IMR-90 (cell line): ENCODE measurements at regions not wholly inside any gene's neighbourhood (a gene's known extent, or its start where the extent isn't known, plus 50 kb on each side); places are given as distances from the start of the nearest gene placed in this dataset.

ENCODE experiments used
- ATAC-seq: fragments of 200-7000 bp; cut with Tn5 transposase; 2 replicates; pipeline ENCODE4 v1.9.1; 2020; ENCODE audit warnings: low read depth, mild to moderate bottlenecking, moderate library complexity
- BruUV-seq: library from RNA; stranded (reverse); fragments of 400-500 nt; replicated peaks from 2 replicates; lab custom pipeline; 2021; lab: Mats Ljungman, UMichigan
- CTCF ChIA-PET: fragments of 300-600 bp; formaldehyde crosslinking; extraction: SDS; loops from one replicate; lab custom pipeline; 2021; ENCODE audit warnings: antibody characterized with exemption; lab: Yijun Ruan, JAX
- POLR2A ChIA-PET: fragments of 300-600 bp; sonication (Branson Sonifier 250); formaldehyde crosslinking; loops from one replicate; lab custom pipeline; 2022; ENCODE audit warnings: antibody characterized with exemption; ENCODE audit not compliant: unreplicated experiment; lab: Charles Lee
- DNase-seq: peaks from one replicate; pipeline ENCODE4 v3.0.0; 2013
- H2AFZ ChIP-seq: replicated peaks from 2 replicates; pipeline ENCODE3; 2013; ENCODE audit warnings: low read length, mild to moderate bottlenecking; ENCODE audit not compliant: poor library complexity
- H2AK5ac ChIP-seq: 2 replicates; pipeline ENCODE4 v1.6.1; 2013; ENCODE audit warnings: low read depth, low read length, inconsistent platforms
- H2AK9ac ChIP-seq: replicated peaks from 2 replicates; pipeline ENCODE3; 2013; ENCODE audit warnings: mild to moderate bottlenecking, low read depth, low read length, moderate library complexity; ENCODE audit not compliant: poor library complexity
- H2BK120ac ChIP-seq: 2 replicates; pipeline ENCODE4 v1.6.1; 2013; ENCODE audit warnings: low read depth, low read length, inconsistent platforms
- H2BK15ac ChIP-seq: 3 replicates; pipeline ENCODE4 v1.6.1; 2013; ENCODE audit warnings: low read depth, low read length, inconsistent platforms
- H2BK20ac ChIP-seq: 2 replicates; pipeline ENCODE4 v1.6.1; 2013; ENCODE audit warnings: low read depth, mild to moderate bottlenecking, inconsistent platforms, low read length, moderate library complexity
- H2BK5ac ChIP-seq: 2 replicates; pipeline ENCODE4 v1.6.1; 2013; ENCODE audit warnings: mild to moderate bottlenecking, low read depth, low read length, inconsistent platforms; ENCODE audit not compliant: poor library complexity, severe bottlenecking
- H3K14ac ChIP-seq: replicated peaks from 2 replicates; pipeline ENCODE4 v1.6.1; 2013; ENCODE audit warnings: low read depth, low read length, inconsistent platforms
- H3K18ac ChIP-seq: 2 replicates; pipeline ENCODE4 v1.6.1; 2013; ENCODE audit warnings: low read depth, low read length, control low read depth
- H3K23ac ChIP-seq: 2 replicates; pipeline ENCODE4 v1.6.1; 2013; ENCODE audit warnings: low read depth, low read length, inconsistent platforms
- H3K27ac ChIP-seq: 2 replicates; pipeline ENCODE4 v1.5.1; 2013; ENCODE audit warnings: mild to moderate bottlenecking, control low read depth, low read length; ENCODE audit not compliant: insufficient read depth
- H3K27me3 ChIP-seq: 2 replicates; pipeline ENCODE4 v1.6.1; 2013; ENCODE audit warnings: low read length; ENCODE audit not compliant: control insufficient read depth, insufficient read depth
- H3K36me3 ChIP-seq: 2 replicates; pipeline ENCODE4 v1.6.1; 2013; ENCODE audit warnings: low read length, mixed read lengths; ENCODE audit not compliant: control insufficient read depth, insufficient read depth
- H3K4ac ChIP-seq: 2 replicates; pipeline ENCODE4 v1.6.1; 2013; ENCODE audit warnings: low read depth, low read length, inconsistent platforms
- H3K4me1 ChIP-seq: 2 replicates; pipeline ENCODE4 v1.6.1; 2013; ENCODE audit warnings: low read length, mixed read lengths; ENCODE audit not compliant: control insufficient read depth, insufficient read depth
- H3K4me2 ChIP-seq: 2 replicates; pipeline ENCODE4 v1.6.1; 2013; ENCODE audit warnings: low read depth, mild to moderate bottlenecking, control low read depth, low read length, moderate library complexity
- H3K4me3 ChIP-seq: 2 replicates; pipeline ENCODE4 v1.5.1; 2013; ENCODE audit warnings: low read depth, mild to moderate bottlenecking, control low read depth, low read length, moderate library complexity; ENCODE audit not compliant: insufficient read depth
- H3K56ac ChIP-seq: 2 replicates; pipeline ENCODE4 v1.6.1; 2013; ENCODE audit warnings: low read length, inconsistent platforms; ENCODE audit not compliant: insufficient read depth; ENCODE audit errors: extremely low read depth
- H3K79me1 ChIP-seq, 2 experiments: 2 replicates each; pipeline ENCODE4 v1.6.1; 2013; ENCODE audit warnings: low read length in 2 of 2, inconsistent platforms in 1 of 2, low read depth in 1 of 2
- H3K9ac ChIP-seq: 2 replicates; pipeline ENCODE4 v1.6.1; 2013; ENCODE audit warnings: low read depth, low read length, control low read depth
- H3K9me1 ChIP-seq: 2 replicates; pipeline ENCODE4 v1.6.1; 2013; ENCODE audit warnings: low read length, inconsistent platforms; ENCODE audit not compliant: insufficient read depth
- H3K9me3 ChIP-seq: 2 replicates; pipeline ENCODE4 v1.6.1; 2013; ENCODE audit warnings: low read length; ENCODE audit not compliant: control insufficient read depth, insufficient read depth
- H4K20me1 ChIP-seq: 2 replicates; pipeline ENCODE4 v1.6.1; 2013; ENCODE audit warnings: low read length, inconsistent platforms; ENCODE audit not compliant: insufficient read depth
- H4K5ac ChIP-seq: 2 replicates; pipeline ENCODE4 v1.6.1; 2013; ENCODE audit warnings: mild to moderate bottlenecking, low read depth, low read length, control low read depth
- H4K8ac ChIP-seq, 2 experiments: 2 replicates each; pipeline ENCODE4 v1.6.1; 2013; ENCODE audit warnings: low read depth in 2 of 2, low read length in 2 of 2, control low read depth in 1 of 2, inconsistent platforms in 1 of 2
- H4K91ac ChIP-seq: 2 replicates; pipeline ENCODE4 v1.6.1; 2013; ENCODE audit warnings: low read depth, low read length, inconsistent platforms; ENCODE audit not compliant: insufficient read depth
- BHLHE40 ChIP-seq: fragments of 150-350 bp; IDR thresholded peaks from 2 replicates; pipeline ENCODE4 v1.6.1; 2016; ENCODE audit warnings: mild to moderate bottlenecking, low read depth, low read length
- CEBPB ChIP-seq: IDR thresholded peaks from 2 replicates; pipeline ENCODE4 v1.6.1; 2012; ENCODE audit warnings: low read depth, low read length, improper control_type of control experiment
- CHD1 ChIP-seq: IDR thresholded peaks from 2 replicates; pipeline ENCODE4 v1.6.1; 2012; ENCODE audit warnings: low read depth, low read length, improper control_type of control experiment
- CTCF ChIP-seq: conservative IDR thresholded peaks from 2 replicates; pipeline ENCODE4 v1.5.1; 2012; ENCODE audit warnings: mild to moderate bottlenecking, low read depth, low read length, improper control_type of control experiment
- ELK1 ChIP-seq: fragments of 150-350 bp; IDR thresholded peaks from 2 replicates; pipeline ENCODE4 v1.6.1; 2016; ENCODE audit warnings: low read depth, mild to moderate bottlenecking, low read length, moderate library complexity, borderline replicate concordance
- FOS ChIP-seq: fragments of 150-350 bp; IDR thresholded peaks from 2 replicates; pipeline ENCODE4 v1.6.1; 2016; ENCODE audit warnings: low read depth, low read length
- MAZ ChIP-seq: IDR thresholded peaks from 2 replicates; pipeline ENCODE4 v1.6.1; 2012; ENCODE audit warnings: low read depth, mild to moderate bottlenecking, low read length, improper control_type of control experiment, moderate library complexity, borderline replicate concordance
- MXI1 ChIP-seq: IDR thresholded peaks from 2 replicates; pipeline ENCODE4 v1.6.1; 2012; ENCODE audit warnings: low read depth, mild to moderate bottlenecking, low read length, moderate library complexity, borderline replicate concordance
- NFE2L2 ChIP-seq: fragments of 150-350 bp; IDR thresholded peaks from 2 replicates; pipeline ENCODE4 v1.6.1; 2016; ENCODE audit warnings: low read depth, mild to moderate bottlenecking, low read length
- RAD21 ChIP-seq: IDR thresholded peaks from 2 replicates; pipeline ENCODE4 v1.6.1; 2012; ENCODE audit warnings: low read length, improper control_type of control experiment
- WGBS, 2 experiments: methylation state at CpG; one replicate each; pipeline versions ENCODE4 v1.1.5 to v1.1.7; 2013; ENCODE audit warnings: missing lambda C conversion rate in 2 of 2; ENCODE audit not compliant: insufficient read length in 1 of 2; ENCODE audit errors: extremely low coverage in 2 of 2; 5-methylcytosine and 5-hydroxymethylcytosine counted together
- dilution Hi-C: fragments of 300-500 bp; cut with HindIII; formaldehyde crosslinking; loops from one replicate; pipeline ENCODE4 v1.14.3; 2018; ENCODE audit warnings: low sequenced_read_pairs; ENCODE audit not compliant: unreplicated experiment
- in situ Hi-C: fragments of 300-500 bp; cut with MboI; formaldehyde crosslinking; loops from 3 replicates; pipeline ENCODE4 v1.14.3; 2019; ENCODE audit warnings: low sequenced_read_pairs, inconsistent platforms, mixed read lengths
- intact Hi-C: fragments of 100-400 bp; cut with micrococcal nuclease; formaldehyde crosslinking; loops from 2 replicates; pipeline ENCODE4 v1.10.0; 2022

- no peak overlapping the region for H2BK5ac ChIP-seq
- no peak overlapping the region for H4K5ac ChIP-seq
- H4K91ac ChIP-seq = no peak overlapping the region
- in situ Hi-C loops = no loop called here
- ChIA-PET POLR2A (no interaction called here), CTCF (no interaction called here)
- dilution Hi-C loops = no loop called here
- intact Hi-C loops = no loop called here
- no peak overlapping the region for H3K14ac ChIP-seq
- H2BK15ac ChIP-seq = no peak overlapping the region
- H3K4me1 ChIP-seq = no peaks in the 10 kb centered on the region
- no peaks in the 10 kb centered on the region for H3K36me3 ChIP-seq
- H2AK9ac ChIP-seq = no peak overlapping the region
- no peak overlapping the region for H3K56ac ChIP-seq
- no TSS peak for BruUV-seq
- DNase-seq = no peak
- WGBS, 2 experiments = no CpG with 5 or more reads among the region's 4 CpGs
- H3K27ac ChIP-seq = no peak overlapping the region
- H3K27me3 ChIP-seq = no peaks in the 10 kb centered on the region
- H2BK120ac ChIP-seq = no peak overlapping the region
- no peaks in the 10 kb centered on the region; the same call in 1 of the 2 replicates for H3K9me3 ChIP-seq
- H3K4me3 ChIP-seq = no peak overlapping the region
- H2AFZ ChIP-seq = no peak overlapping the region
- H3K18ac ChIP-seq = no peak overlapping the region
- H4K8ac ChIP-seq = no peak overlapping the region
- no peak overlapping the region for H3K4ac ChIP-seq
- no peak overlapping the region for H3K4me2 ChIP-seq
- H3K9me1 ChIP-seq = no peaks in the 10 kb centered on the region
- ATAC-seq = no peak
- H3K9ac ChIP-seq = no peak overlapping the region
- H3K79me1 ChIP-seq = no peaks in the 10 kb centered on the region
- no peak overlapping the region for H2BK20ac ChIP-seq
- no peak overlapping the region for H3K23ac ChIP-seq
- no peak overlapping the region for H2AK5ac ChIP-seq
- no peaks in the 10 kb centered on the region for H4K20me1 ChIP-seq
- TF ChIP-seq MXI1 = no peak
- no peak for TF ChIP-seq CEBPB
- no peak for TF ChIP-seq NFE2L2
- no peak for TF ChIP-seq CHD1
- TF ChIP-seq ELK1 = no peak
- no peak for TF ChIP-seq MAZ
- no peak for TF ChIP-seq RAD21
- TF ChIP-seq CTCF = no peak
- no peak for TF ChIP-seq FOS
- TF ChIP-seq BHLHE40 = no peak
Measured at GRCh38 chr3:137854533-137855261, 90.6 kb downstream of the SOX14 start.
